ENCODE measurements at regions not wholly inside any gene's neighbourhood (a gene's known extent, or its start where the extent isn't known, plus 50 kb on each side); places are given as distances from the start of the nearest gene placed in this dataset.

- H3K27ac Mint-ChIP-seq: no peak overlapping the region
- no peaks in the 10 kb centered on the region for H3K27me3 Mint-ChIP-seq (ENCODE audit: low read depth in 3 of 3)
- no peaks in the 10 kb centered on the region for H3K4me1 Mint-ChIP-seq
- peaks cover 5 to 30% (median 12%) of the 10 kb centered on the region in 6 donors for H3K9me3 Mint-ChIP-seq
- no peak for DNase-seq
- no peak overlapping the region for H3K4me3 Mint-ChIP-seq
- H3K36me3 Mint-ChIP-seq: no peaks in the 10 kb centered on the region
These were observed 102.5 kb upstream of the PDZRN3 start for GRCh38 chr3:73727117-73727821.

- Mint-ChIP-seq H3K27ac (no peak overlapping the region), H3K9me3 (peaks cover 0 to 17% (median 11%) of the 10 kb centered on the region in 6 donors), H3K4me3 (no peak overlapping the region), H3K4me1 (no peaks in the 10 kb centered on the region), H3K27me3 (ENCODE audit: low read depth in 3 of 3) (no peaks in the 10 kb centered on the region), H3K36me3 (no peaks in the 10 kb centered on the region)
- DNase-seq: no peak
These were observed 98.9 kb upstream of the PDZRN3 start for GRCh38 chr3:73723596-73723995.

GRCh38 chr3:73719861-73720260 is 95.1 kb upstream of the PDZRN3 start:
- DNase-seq: no peak
- no peaks in the 10 kb centered on the region for H3K27me3 Mint-ChIP-seq (ENCODE audit: low read depth in 3 of 3)
- H3K27ac Mint-ChIP-seq: no peak overlapping the region
- peaks cover 0 to 14% (median 7%) of the 10 kb centered on the region in 6 donors for H3K9me3 Mint-ChIP-seq
- H3K36me3 Mint-ChIP-seq: no peaks in the 10 kb centered on the region
- no peak overlapping the region for H3K4me3 Mint-ChIP-seq
- H3K4me1 Mint-ChIP-seq: no peaks in the 10 kb centered on the region

GRCh38 chr3:73719413-73719851 is 94.7 kb upstream of the PDZRN3 start:
- H3K4me1 Mint-ChIP-seq: no peaks in the 10 kb centered on the region
- H3K4me3 Mint-ChIP-seq: no peak overlapping the region
- DNase-seq: no peak
- H3K27ac Mint-ChIP-seq: no peak overlapping the region
- no peaks in the 10 kb centered on the region for H3K36me3 Mint-ChIP-seq
- no peaks in the 10 kb centered on the region for H3K27me3 Mint-ChIP-seq (ENCODE audit: low read depth in 3 of 3)
- H3K9me3 Mint-ChIP-seq: peaks cover 0 to 16% (median 6%) of the 10 kb centered on the region in 6 donors

- DNase-seq: no peak
- Mint-ChIP-seq H3K4me3 (no peak overlapping the region), H3K4me1 (no peaks in the 10 kb centered on the region), H3K27me3 (ENCODE audit: low read depth in 3 of 3) (no peaks in the 10 kb centered on the region), H3K9me3 (peaks cover 0 to 12% (median 8%) of the 10 kb centered on the region in 6 donors), H3K27ac (no peak overlapping the region), H3K36me3 (no peaks in the 10 kb centered on the region)
These were observed 93.8 kb upstream of the PDZRN3 start for GRCh38 chr3:73718326-73719110.

GRCh38 chr3:73716418-73716817 is 91.7 kb upstream of the PDZRN3 start:
- Mint-ChIP-seq H3K27ac (no peak overlapping the region), H3K36me3 (no peaks in the 10 kb centered on the region), H3K27me3 (ENCODE audit: low read depth in 3 of 3) (no peaks in the 10 kb centered on the region), H3K9me3 (peaks cover 3 to 14% (median 9%) of the 10 kb centered on the region in 6 donors), H3K4me1 (no peaks in the 10 kb centered on the region), H3K4me3 (no peak overlapping the region)
- no peak for DNase-seq

- H3K27me3 Mint-ChIP-seq (ENCODE audit: low read depth in 3 of 3): peaks cover 0 to 6% (median 2%) of the 10 kb centered on the region in 3 donors
- peaks cover 9 to 31% (median 15%) of the 10 kb centered on the region in 6 donors for H3K9me3 Mint-ChIP-seq
- H3K36me3 Mint-ChIP-seq: no peaks in the 10 kb centered on the region
These were observed 85.6 kb upstream of the PDZRN3 start for GRCh38 chr3:73710340-73710739.

GRCh38 chr3:73709712-73710111 is 85.0 kb upstream of the PDZRN3 start:
- H3K4me1 Mint-ChIP-seq: no peaks in the 10 kb centered on the region
- no peak overlapping the region for H3K4me3 Mint-ChIP-seq
- H3K27ac Mint-ChIP-seq: no peak overlapping the region
- H3K36me3 Mint-ChIP-seq: no peaks in the 10 kb centered on the region
- DNase-seq: no peak
- H3K27me3 Mint-ChIP-seq (ENCODE audit: low read depth in 3 of 3): peaks cover 0 to 6% (median 2%) of the 10 kb centered on the region in 3 donors
- H3K9me3 Mint-ChIP-seq: peaks cover 9 to 31% (median 15%) of the 10 kb centered on the region in 6 donors

More at GRCh38 chr3:73710340-73710739, 85.6 kb upstream of the PDZRN3 start:
- DNase-seq: no peak
- Mint-ChIP-seq H3K4me3 (no peak overlapping the region), H3K4me1 (no peaks in the 10 kb centered on the region), H3K27ac (no peak overlapping the region)

- DNase-seq: no peak
- Mint-ChIP-seq H3K9me3 (peaks cover 7 to 32% (median 16%) of the 10 kb centered on the region in 6 donors), H3K4me1 (no peaks in the 10 kb centered on the region), H3K27me3 (ENCODE audit: low read depth in 3 of 3) (peaks cover 0 to 6% (median 2%) of the 10 kb centered on the region in 3 donors), H3K27ac (no peak overlapping the region), H3K4me3 (no peak overlapping the region), H3K36me3 (no peaks in the 10 kb centered on the region)
These were observed 84.2 kb upstream of the PDZRN3 start for GRCh38 chr3:73708956-73709355.

- peaks cover 4 to 34% (median 14%) of the 10 kb centered on the region in 6 donors for H3K9me3 Mint-ChIP-seq
- H3K4me1 Mint-ChIP-seq: no peaks in the 10 kb centered on the region
- DNase-seq: no peak
- no peak overlapping the region for H3K27ac Mint-ChIP-seq
- H3K36me3 Mint-ChIP-seq: no peaks in the 10 kb centered on the region
- H3K27me3 Mint-ChIP-seq (ENCODE audit: low read depth in 3 of 3): peaks cover 0 to 6% (median 2%) of the 10 kb centered on the region in 3 donors
- no peak overlapping the region for H3K4me3 Mint-ChIP-seq
These were observed 83.0 kb upstream of the PDZRN3 start for GRCh38 chr3:73707772-73708171.

GRCh38 chr3:73706771-73707170 is 82.0 kb upstream of the PDZRN3 start:
- no peak for DNase-seq
- H3K27me3 Mint-ChIP-seq (ENCODE audit: low read depth in 3 of 3): peaks cover 0 to 6% (median 2%) of the 10 kb centered on the region in 3 donors
- no peak overlapping the region for H3K4me3 Mint-ChIP-seq
- no peaks in the 10 kb centered on the region for H3K36me3 Mint-ChIP-seq
- H3K27ac Mint-ChIP-seq: no peak overlapping the region
- peaks cover 4 to 34% (median 13%) of the 10 kb centered on the region in 6 donors for H3K9me3 Mint-ChIP-seq
- H3K4me1 Mint-ChIP-seq: no peaks in the 10 kb centered on the region

- H3K36me3 Mint-ChIP-seq: no peaks in the 10 kb centered on the region
- H3K4me3 Mint-ChIP-seq: no peak overlapping the region
- H3K9me3 Mint-ChIP-seq: peaks cover 2 to 34% (median 8%) of the 10 kb centered on the region in 6 donors
- no peaks in the 10 kb centered on the region for H3K4me1 Mint-ChIP-seq
- peaks cover 0 to 6% (median 2%) of the 10 kb centered on the region in 3 donors for H3K27me3 Mint-ChIP-seq (ENCODE audit: low read depth in 3 of 3)
- no peak for DNase-seq
- H3K27ac Mint-ChIP-seq: no peak overlapping the region
These were observed 81.1 kb upstream of the PDZRN3 start for GRCh38 chr3:73705792-73706191.

- no peak overlapping the region for H3K4me3 Mint-ChIP-seq
- H3K27ac Mint-ChIP-seq: no peak overlapping the region
- H3K27me3 Mint-ChIP-seq (ENCODE audit: low read depth in 3 of 3): no peaks in the 10 kb centered on the region
- H3K4me1 Mint-ChIP-seq: no peaks in the 10 kb centered on the region
- no peak for DNase-seq
- H3K9me3 Mint-ChIP-seq: peaks cover 0 to 20% (median 6%) of the 10 kb centered on the region in 6 donors
- no peaks in the 10 kb centered on the region for H3K36me3 Mint-ChIP-seq
These were observed 74.6 kb upstream of the PDZRN3 start for GRCh38 chr3:73699327-73699726.

- H3K4me1 Mint-ChIP-seq: no peaks in the 10 kb centered on the region
- DNase-seq: no peak
- H3K36me3 Mint-ChIP-seq: no peaks in the 10 kb centered on the region
- no peaks in the 10 kb centered on the region for H3K27me3 Mint-ChIP-seq (ENCODE audit: low read depth in 3 of 3)
- no peak overlapping the region for H3K4me3 Mint-ChIP-seq
- H3K27ac Mint-ChIP-seq: no peak overlapping the region
- H3K9me3 Mint-ChIP-seq: peaks cover 0 to 13% (median under 1%) of the 10 kb centered on the region in 6 donors
These were observed 72.3 kb upstream of the PDZRN3 start for GRCh38 chr3:73697020-73697419.

Data from immature natural killer cell (primary cell).